CD4-positive, alpha-beta T cell treated with Interleukin-6 for 4 hours (primary cell): ENCODE measurements at regions not wholly inside any gene's neighbourhood (a gene's known extent, or its start where the extent isn't known, plus 50 kb on each side); places are given as distances from the start of the nearest gene placed in this dataset.

Experiments
- DNase-seq: peaks from one replicate; pipeline ENCODE4 v3.0.0-alpha.2; 2020; ENCODE audit warnings: mixed read lengths

GRCh38 chr2:237016121-237016915, 69.4 kb upstream of the COPS8 start:
- no peak for DNase-seq

- DNase-seq = no peak
These were observed 65.6 kb upstream of the COPS8 start for GRCh38 chr2:237020090-237020489.

GRCh38 chr2:237022533-237022932, 63.2 kb upstream of the COPS8 start:
- no peak for DNase-seq

GRCh38 chr2:237024255-237024654, 61.4 kb upstream of the COPS8 start:
- no peak for DNase-seq

- DNase-seq = no peak
These were observed 60.4 kb upstream of the COPS8 start for GRCh38 chr2:237025090-237025865.

- DNase-seq = peak; percentile 45
These were observed 58.5 kb upstream of the COPS8 start for GRCh38 chr2:237026981-237027711.

- no peak for DNase-seq
These were observed 58.0 kb upstream of the COPS8 start for GRCh38 chr2:237027712-237028029.

- no peak for DNase-seq
These were observed 55.3 kb upstream of the COPS8 start for GRCh38 chr2:237030382-237030781.

GRCh38 chr2:237033536-237034060, 52.1 kb upstream of the COPS8 start:
- DNase-seq = no peak

GRCh38 chr2:237035781-237036475, 49.8 kb upstream of the COPS8 start:
- DNase-seq = no peak
